Kasumi-1 (cell line): ENCODE measurements at regions not wholly inside any gene's neighbourhood (a gene's known extent, or its start where the extent isn't known, plus 50 kb on each side); places are given as distances from the start of the nearest gene placed in this dataset.

Source experiments
- DNase-seq, 2 experiments: peaks; one replicate each; lab custom pipeline; 2025; lab: John Stamatoyannopoulos, UW

- DNase-seq: no peak
These were observed 110.5 kb upstream of the FTMT start for GRCh38 chr5:121741156-121741555.

- DNase-seq: no peak
These were observed 107.1 kb upstream of the FTMT start for GRCh38 chr5:121744577-121744976.

GRCh38 chr5:121745407-121745806, 106.3 kb upstream of the FTMT start:
- DNase-seq: no peak

GRCh38 chr5:121746763-121747162, 104.9 kb upstream of the FTMT start:
- DNase-seq: no peak

- DNase-seq: no peak
These were observed 103.0 kb upstream of the FTMT start for GRCh38 chr5:121748686-121749085.

GRCh38 chr5:121752149-121752548, 99.5 kb upstream of the FTMT start:
- DNase-seq: no peak

GRCh38 chr5:121755266-121755665, 96.4 kb upstream of the FTMT start:
- no peak for DNase-seq

GRCh38 chr5:121757753-121758152, 93.9 kb upstream of the FTMT start:
- no peak for DNase-seq

- no peak for DNase-seq
These were observed 93.1 kb upstream of the FTMT start for GRCh38 chr5:121758615-121759014.

- DNase-seq: no peak
These were observed 89.3 kb upstream of the FTMT start for GRCh38 chr5:121762426-121762825.

GRCh38 chr5:121763665-121764064, 88.0 kb upstream of the FTMT start:
- DNase-seq: no peak

GRCh38 chr5:121780406-121780805, 71.3 kb upstream of the FTMT start:
- DNase-seq: no peak

- no peak for DNase-seq
These were observed 68.0 kb upstream of the FTMT start for GRCh38 chr5:121783700-121784099.

GRCh38 chr5:121793791-121794190, 57.9 kb upstream of the FTMT start:
- no peak for DNase-seq

GRCh38 chr5:121795511-121795910, 56.2 kb upstream of the FTMT start:
- no peak for DNase-seq

GRCh38 chr5:121797681-121798518, 53.8 kb upstream of the FTMT start:
- DNase-seq: peak in 1 of 2 experiments; percentile 3
